IMR-90 (cell line): ENCODE measurements at regions not wholly inside any gene's neighbourhood (a gene's known extent, or its start where the extent isn't known, plus 50 kb on each side); places are given as distances from the start of the nearest gene placed in this dataset.

ENCODE experiments used
- BHLHE40 ChIP-seq: fragments of 150-350 bp; IDR thresholded peaks from 2 replicates; pipeline ENCODE4 v1.6.1; 2016; ENCODE audit warnings: mild to moderate bottlenecking, low read depth, low read length
- CEBPB ChIP-seq: IDR thresholded peaks from 2 replicates; pipeline ENCODE4 v1.6.1; 2012; ENCODE audit warnings: low read depth, low read length, improper control_type of control experiment
- CHD1 ChIP-seq: IDR thresholded peaks from 2 replicates; pipeline ENCODE4 v1.6.1; 2012; ENCODE audit warnings: low read depth, low read length, improper control_type of control experiment
- POLR2A ChIP-seq: IDR thresholded peaks from 2 replicates; pipeline ENCODE4 v1.6.1; 2012; ENCODE audit warnings: mild to moderate bottlenecking, low read depth, low read length
- RAD21 ChIP-seq: IDR thresholded peaks from 2 replicates; pipeline ENCODE4 v1.6.1; 2012; ENCODE audit warnings: low read length, improper control_type of control experiment
- RCOR1 ChIP-seq: IDR thresholded peaks from 2 replicates; pipeline ENCODE4 v1.6.1; 2012; ENCODE audit warnings: mild to moderate bottlenecking, low read length, improper control_type of control experiment; ENCODE audit not compliant: insufficient replicate concordance
- RFX5 ChIP-seq: IDR thresholded peaks from 2 replicates; pipeline ENCODE4 v1.8.0; 2012; ENCODE audit warnings: low read depth, mild to moderate bottlenecking, low read length, moderate library complexity
- TF ChIP-seq, protein P1 (sequence below): conservative IDR thresholded peaks from 2 replicates; pipeline ENCODE4 v1.5.1; 2012; ENCODE audit warnings: mild to moderate bottlenecking, low read depth, low read length, improper control_type of control experiment
- TF ChIP-seq, protein P2 (sequence below): fragments of 150-350 bp; IDR thresholded peaks from 2 replicates; pipeline ENCODE4 v1.6.1; 2016; ENCODE audit warnings: low read depth, mild to moderate bottlenecking, low read length, moderate library complexity, borderline replicate concordance
- TF ChIP-seq, protein P3 (sequence below): fragments of 150-350 bp; IDR thresholded peaks from 2 replicates; pipeline ENCODE4 v1.6.1; 2017; ENCODE audit warnings: mild to moderate bottlenecking, antibody characterized with exemption, low read length, low read depth

DNA sequence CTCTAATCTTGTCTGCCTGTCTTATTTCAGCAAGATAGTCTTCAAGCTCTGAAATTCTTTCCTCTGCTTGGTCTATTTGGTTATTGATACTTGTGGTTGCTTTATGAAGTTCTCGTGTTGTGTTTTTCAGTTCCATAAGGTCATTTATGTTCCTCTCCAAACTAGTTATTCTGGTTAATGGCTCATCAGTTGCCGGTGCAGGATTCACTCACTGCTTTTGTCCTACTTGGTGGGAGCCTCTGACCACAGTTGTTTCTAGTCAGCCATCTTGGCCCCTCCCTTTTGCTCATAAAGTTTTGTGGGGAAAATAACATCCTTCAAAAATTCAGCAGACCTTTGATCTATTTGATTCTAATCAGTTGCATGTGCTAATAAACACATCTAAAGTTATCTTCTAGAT, 158.6 kb upstream of the PARD3B start:
- TF ChIP-seq RAD21 (no peak), POLR2A (no peak), CHD1 (no peak), BHLHE40 (no peak), RFX5 (no peak), CEBPB (no peak), RCOR1 (no peak)
- TF ChIP-seq, protein P1, sequence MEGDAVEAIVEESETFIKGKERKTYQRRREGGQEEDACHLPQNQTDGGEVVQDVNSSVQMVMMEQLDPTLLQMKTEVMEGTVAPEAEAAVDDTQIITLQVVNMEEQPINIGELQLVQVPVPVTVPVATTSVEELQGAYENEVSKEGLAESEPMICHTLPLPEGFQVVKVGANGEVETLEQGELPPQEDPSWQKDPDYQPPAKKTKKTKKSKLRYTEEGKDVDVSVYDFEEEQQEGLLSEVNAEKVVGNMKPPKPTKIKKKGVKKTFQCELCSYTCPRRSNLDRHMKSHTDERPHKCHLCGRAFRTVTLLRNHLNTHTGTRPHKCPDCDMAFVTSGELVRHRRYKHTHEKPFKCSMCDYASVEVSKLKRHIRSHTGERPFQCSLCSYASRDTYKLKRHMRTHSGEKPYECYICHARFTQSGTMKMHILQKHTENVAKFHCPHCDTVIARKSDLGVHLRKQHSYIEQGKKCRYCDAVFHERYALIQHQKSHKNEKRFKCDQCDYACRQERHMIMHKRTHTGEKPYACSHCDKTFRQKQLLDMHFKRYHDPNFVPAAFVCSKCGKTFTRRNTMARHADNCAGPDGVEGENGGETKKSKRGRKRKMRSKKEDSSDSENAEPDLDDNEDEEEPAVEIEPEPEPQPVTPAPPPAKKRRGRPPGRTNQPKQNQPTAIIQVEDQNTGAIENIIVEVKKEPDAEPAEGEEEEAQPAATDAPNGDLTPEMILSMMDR, result no peak
- TF ChIP-seq, protein P2, sequence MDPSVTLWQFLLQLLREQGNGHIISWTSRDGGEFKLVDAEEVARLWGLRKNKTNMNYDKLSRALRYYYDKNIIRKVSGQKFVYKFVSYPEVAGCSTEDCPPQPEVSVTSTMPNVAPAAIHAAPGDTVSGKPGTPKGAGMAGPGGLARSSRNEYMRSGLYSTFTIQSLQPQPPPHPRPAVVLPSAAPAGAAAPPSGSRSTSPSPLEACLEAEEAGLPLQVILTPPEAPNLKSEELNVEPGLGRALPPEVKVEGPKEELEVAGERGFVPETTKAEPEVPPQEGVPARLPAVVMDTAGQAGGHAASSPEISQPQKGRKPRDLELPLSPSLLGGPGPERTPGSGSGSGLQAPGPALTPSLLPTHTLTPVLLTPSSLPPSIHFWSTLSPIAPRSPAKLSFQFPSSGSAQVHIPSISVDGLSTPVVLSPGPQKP, result no peak
- TF ChIP-seq, protein P3, sequence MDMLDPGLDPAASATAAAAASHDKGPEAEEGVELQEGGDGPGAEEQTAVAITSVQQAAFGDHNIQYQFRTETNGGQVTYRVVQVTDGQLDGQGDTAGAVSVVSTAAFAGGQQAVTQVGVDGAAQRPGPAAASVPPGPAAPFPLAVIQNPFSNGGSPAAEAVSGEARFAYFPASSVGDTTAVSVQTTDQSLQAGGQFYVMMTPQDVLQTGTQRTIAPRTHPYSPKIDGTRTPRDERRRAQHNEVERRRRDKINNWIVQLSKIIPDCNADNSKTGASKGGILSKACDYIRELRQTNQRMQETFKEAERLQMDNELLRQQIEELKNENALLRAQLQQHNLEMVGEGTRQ, result no peak
